Tibial artery (tissue), 4 donors: ENCODE measurements at regions not wholly inside any gene's neighbourhood (a gene's known extent, or its start where the extent isn't known, plus 50 kb on each side); places are given as distances from the start of the nearest gene placed in this dataset.

Source experiments
- DNase-seq, 2 donors: peaks; one replicate each; pipeline ENCODE4 v3.0.0-alpha.2; 2019
- H3K27ac ChIP-seq, 2 donors: fragments of 200-600 bp; sonication (generic) in 1 of 2; 1 replicate in 1 of 2; 2 replicates in 1 of 2; pipeline ENCODE4 v1.5.1; 2018 to 2019; ENCODE audit warnings: mild to moderate bottlenecking in 1 of 2
- H3K27me3 ChIP-seq, 2 donors: fragments of 200-600 bp; sonication (generic) in 1 of 2; one replicate each; pipeline versions ENCODE4 v1.5.1 to v1.6.0; 2016 to 2019
- H3K36me3 ChIP-seq, 3 donors: fragments of 200-600 bp; sonication (generic) in 2 of 3; one replicate each; pipeline ENCODE4 v1.5.1; 2016 to 2019; ENCODE audit warnings: mild to moderate bottlenecking in 2 of 3
- H3K4me1 ChIP-seq, 4 donors: fragments of 200-600 bp; sonication (generic) in 2 of 4; 1 replicate in 3 of 4; 2 replicates in 1 of 4; pipeline ENCODE4 v1.5.1; 2016 to 2019
- H3K4me3 ChIP-seq, 2 donors: fragments of 200-600 bp; sonication (generic) in 1 of 2; 1 replicate in 1 of 2; 2 replicates in 1 of 2; pipeline ENCODE4 v1.5.1; 2018 to 2019; ENCODE audit warnings: mild to moderate bottlenecking in 2 of 2
- H3K9me3 ChIP-seq, 3 donors: fragments of 200-600 bp; sonication (generic) in 1 of 3; one replicate each; pipeline ENCODE4 v1.5.1; 2016 to 2019
- CTCF ChIP-seq, 2 experiments: fragments of 200-600 bp in 1 of 2; fragments of 450-650 bp in 1 of 2; IDR thresholded peaks; one replicate each; pipeline ENCODE4 v1.5.1; 2017 to 2019; ENCODE audit warnings: antibody characterized with exemption in 2 of 2, mild to moderate bottlenecking in 1 of 2, moderate library complexity in 1 of 2
- intact Hi-C: fragments of 100-400 bp; cut with DNase I; formaldehyde crosslinking; loops from one replicate; pipeline ENCODE4 v1.15.0; 2023; ENCODE audit warnings: low total_unique reads

GRCh38 chr12:88982694-88983093 lies 369.6 kb downstream of the DUSP6 start:
- no peak for TF ChIP-seq CTCF (IDR thresholded peaks at IDR 0.05)
- H3K27ac ChIP-seq, result no peak overlapping the region
- H3K4me1 ChIP-seq, result peaks cover 0 to 15% (median 3%) of the 10 kb centered on the region in 4 donors
- H3K36me3 ChIP-seq, result no peaks in the 10 kb centered on the region
- H3K9me3 ChIP-seq, result no peaks in the 10 kb centered on the region
- DNase-seq, result no peak
- intact Hi-C loops, result no loop called here
- no peak overlapping the region for H3K4me3 ChIP-seq
- no peaks in the 10 kb centered on the region for H3K27me3 ChIP-seq

GRCh38 chr12:88977115-88977514 lies 375.2 kb downstream of the DUSP6 start:
- H3K4me1 ChIP-seq, result no peaks in the 10 kb centered on the region
- no peaks in the 10 kb centered on the region for H3K9me3 ChIP-seq
- H3K27ac ChIP-seq, result no peak overlapping the region
- intact Hi-C loops, result no loop called here
- no peak for DNase-seq
- H3K36me3 ChIP-seq, result no peaks in the 10 kb centered on the region
- no peaks in the 10 kb centered on the region for H3K27me3 ChIP-seq
- H3K4me3 ChIP-seq, result no peak overlapping the region
- no peak for TF ChIP-seq CTCF (IDR thresholded peaks at IDR 0.05)

- no peak for TF ChIP-seq CTCF (IDR thresholded peaks at IDR 0.05)
- intact Hi-C loops, result no loop called here
Observed at GRCh38 chr12:88973998-88974397, 378.3 kb downstream of the DUSP6 start.

GRCh38 chr12:88970740-88971139 lies 381.6 kb downstream of the DUSP6 start:
- Histone ChIP-seq H3K4me3 (no peak overlapping the region), H3K36me3 (no peaks in the 10 kb centered on the region), H3K27me3 (no peaks in the 10 kb centered on the region), H3K9me3 (no peaks in the 10 kb centered on the region), H3K4me1 (no peaks in the 10 kb centered on the region), H3K27ac (no peak overlapping the region)
- no peak for TF ChIP-seq CTCF (IDR thresholded peaks at IDR 0.05)
- DNase-seq, result no peak
- intact Hi-C loops, result no loop called here

More at GRCh38 chr12:88973998-88974397, 378.3 kb downstream of the DUSP6 start:
- H3K27ac ChIP-seq, result no peak overlapping the region
- H3K4me3 ChIP-seq, result no peak overlapping the region
- H3K27me3 ChIP-seq, result no peaks in the 10 kb centered on the region
- DNase-seq, result no peak
- no peaks in the 10 kb centered on the region for H3K4me1 ChIP-seq
- H3K9me3 ChIP-seq, result no peaks in the 10 kb centered on the region
- H3K36me3 ChIP-seq, result no peaks in the 10 kb centered on the region

GRCh38 chr12:88969127-88969526 lies 383.2 kb downstream of the DUSP6 start:
- no peaks in the 10 kb centered on the region for H3K9me3 ChIP-seq
- no peak for TF ChIP-seq CTCF (IDR thresholded peaks at IDR 0.05)

GRCh38 chr12:88960213-88960878 lies 380.1 kb upstream of the KITLG start:
- Histone ChIP-seq H3K9me3 (no peaks in the 10 kb centered on the region), H3K36me3 (no peaks in the 10 kb centered on the region), H3K27me3 (no peaks in the 10 kb centered on the region), H3K4me3 (no peak overlapping the region), H3K27ac (no peak overlapping the region), H3K4me1 (no peaks in the 10 kb centered on the region)
- intact Hi-C loops, result no loop called here
- DNase-seq, result no peak
- no peak for TF ChIP-seq CTCF (IDR thresholded peaks at IDR 0.05)

More at GRCh38 chr12:88969127-88969526, 383.2 kb downstream of the DUSP6 start:
- Histone ChIP-seq H3K27ac (no peak overlapping the region), H3K4me1 (no peaks in the 10 kb centered on the region), H3K4me3 (no peak overlapping the region), H3K36me3 (no peaks in the 10 kb centered on the region), H3K27me3 (no peaks in the 10 kb centered on the region)
- intact Hi-C loops, result no loop called here
- no peak for DNase-seq
